ENCODE measurements at regions not wholly inside any gene's neighbourhood (a gene's known extent, or its start where the extent isn't known, plus 50 kb on each side); places are given as distances from the start of the nearest gene placed in this dataset.

DNA sequence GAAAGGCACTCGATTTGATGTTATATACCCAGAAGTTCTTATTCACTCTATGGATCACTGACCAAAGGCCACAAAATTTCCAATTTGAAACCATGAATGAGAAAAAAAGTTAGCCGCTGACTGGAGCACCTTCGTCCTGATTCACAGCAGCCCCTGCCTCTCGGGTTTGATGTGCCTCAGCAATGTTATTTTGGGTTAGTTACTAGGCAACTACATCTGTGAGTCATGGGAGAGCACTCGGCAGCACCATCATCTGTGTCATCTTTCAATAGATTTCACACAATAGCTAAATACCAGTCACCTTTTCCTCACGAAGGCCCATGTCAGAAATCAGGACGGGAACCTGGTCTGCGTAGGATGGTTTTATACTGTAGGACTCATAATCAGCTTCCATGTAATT is 269.2 kb downstream of the ZBBX start:
- no peaks in the 10 kb centered on the region for H3K4me1 ChIP-seq (replicated peaks)
- TF ChIP-seq POLR2A (IDR thresholded peaks at IDR 0.05) (no peak), POLR2AphosphoS5 (IDR thresholded peaks at IDR 0.05) (no peak)
- TF ChIP-seq, protein P1, sequence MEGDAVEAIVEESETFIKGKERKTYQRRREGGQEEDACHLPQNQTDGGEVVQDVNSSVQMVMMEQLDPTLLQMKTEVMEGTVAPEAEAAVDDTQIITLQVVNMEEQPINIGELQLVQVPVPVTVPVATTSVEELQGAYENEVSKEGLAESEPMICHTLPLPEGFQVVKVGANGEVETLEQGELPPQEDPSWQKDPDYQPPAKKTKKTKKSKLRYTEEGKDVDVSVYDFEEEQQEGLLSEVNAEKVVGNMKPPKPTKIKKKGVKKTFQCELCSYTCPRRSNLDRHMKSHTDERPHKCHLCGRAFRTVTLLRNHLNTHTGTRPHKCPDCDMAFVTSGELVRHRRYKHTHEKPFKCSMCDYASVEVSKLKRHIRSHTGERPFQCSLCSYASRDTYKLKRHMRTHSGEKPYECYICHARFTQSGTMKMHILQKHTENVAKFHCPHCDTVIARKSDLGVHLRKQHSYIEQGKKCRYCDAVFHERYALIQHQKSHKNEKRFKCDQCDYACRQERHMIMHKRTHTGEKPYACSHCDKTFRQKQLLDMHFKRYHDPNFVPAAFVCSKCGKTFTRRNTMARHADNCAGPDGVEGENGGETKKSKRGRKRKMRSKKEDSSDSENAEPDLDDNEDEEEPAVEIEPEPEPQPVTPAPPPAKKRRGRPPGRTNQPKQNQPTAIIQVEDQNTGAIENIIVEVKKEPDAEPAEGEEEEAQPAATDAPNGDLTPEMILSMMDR (IDR thresholded peaks at IDR 0.05) = no peak
- intact Hi-C loops (cut with DNase I) = no loop called here
- no peak overlapping the region for H3K4me3 ChIP-seq
- WGBS = 72% methylated on average over 8 of the region's 8 CpGs
- no peaks in the 10 kb centered on the region for H3K36me3 ChIP-seq
- H3K27me3 ChIP-seq (replicated peaks; ENCODE audit: insufficient read depth) = no peaks in the 10 kb centered on the region
- H3K9me3 ChIP-seq = no peaks in the 10 kb centered on the region
- no peak overlapping the region for H3K27ac ChIP-seq
- no peak for DNase-seq (ENCODE audit: low spot score)

DNA sequence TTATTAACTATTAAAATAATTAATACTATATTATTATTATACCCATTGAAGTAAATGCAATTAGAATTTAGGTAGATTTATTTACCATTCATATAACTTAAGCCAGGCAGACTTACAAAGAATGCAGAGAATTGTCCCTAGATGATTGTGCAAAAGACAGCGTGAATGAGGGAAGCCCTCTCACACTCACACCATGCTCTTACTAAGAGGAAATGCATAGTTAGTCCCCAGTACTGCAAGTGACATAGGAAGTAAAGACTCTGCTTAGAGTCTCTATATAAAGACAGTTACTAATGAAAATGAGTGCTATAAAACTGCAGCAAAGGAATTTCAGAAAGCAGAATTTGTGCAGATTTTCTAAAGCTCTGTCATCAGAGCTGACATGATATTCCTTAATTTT is 270.4 kb downstream of the ZBBX start:
- Histone ChIP-seq H3K36me3 (no peaks in the 10 kb centered on the region), H3K27me3 (replicated peaks; ENCODE audit: insufficient read depth) (no peaks in the 10 kb centered on the region), H3K4me3 (no peak overlapping the region), H3K9me3 (no peaks in the 10 kb centered on the region), H3K4me1 (replicated peaks) (no peaks in the 10 kb centered on the region), H3K27ac (no peak overlapping the region)
- no peak for DNase-seq (ENCODE audit: low spot score)
- intact Hi-C loops (cut with DNase I) = no loop called here
- WGBS = 93% methylated on average over 1 of the region's 1 CpG
- TF ChIP-seq POLR2AphosphoS5 (IDR thresholded peaks at IDR 0.05) (no peak), POLR2A (IDR thresholded peaks at IDR 0.05) (no peak)
- TF ChIP-seq, protein P1 (IDR thresholded peaks at IDR 0.05) = no peak

DNA sequence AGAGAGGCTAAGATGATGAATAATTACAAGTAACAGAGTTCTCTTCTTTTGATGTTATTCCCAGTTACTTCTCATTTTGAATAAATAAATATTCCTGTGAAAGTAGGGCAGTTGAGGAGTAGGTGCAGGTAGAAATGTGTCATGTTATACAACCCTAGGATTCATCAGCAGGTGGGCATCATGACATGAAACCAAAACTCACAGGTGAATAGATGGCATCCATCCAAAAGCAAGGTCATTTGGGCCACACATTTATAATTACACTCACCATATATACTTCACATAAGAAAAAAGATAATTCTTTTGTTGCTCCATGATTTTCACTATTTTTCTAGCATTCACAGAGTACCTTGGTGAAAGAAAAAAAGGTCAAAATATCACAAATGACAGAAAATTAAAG is 273.6 kb downstream of the ZBBX start:
- no peaks in the 10 kb centered on the region for H3K9me3 ChIP-seq
- no peaks in the 10 kb centered on the region for H3K4me1 ChIP-seq (replicated peaks)
- intact Hi-C loops (cut with DNase I) = no loop called here
- H3K27ac ChIP-seq = no peak overlapping the region
- H3K27me3 ChIP-seq (replicated peaks; ENCODE audit: insufficient read depth) = no peaks in the 10 kb centered on the region
- H3K4me3 ChIP-seq = no peak overlapping the region
- TF ChIP-seq, protein P1 (IDR thresholded peaks at IDR 0.05) = no peak
- TF ChIP-seq POLR2A (IDR thresholded peaks at IDR 0.05) = no peak
- no peak for TF ChIP-seq POLR2AphosphoS5 (IDR thresholded peaks at IDR 0.05)
- no peaks in the 10 kb centered on the region for H3K36me3 ChIP-seq
- no peak for DNase-seq (ENCODE audit: low spot score)

DNA sequence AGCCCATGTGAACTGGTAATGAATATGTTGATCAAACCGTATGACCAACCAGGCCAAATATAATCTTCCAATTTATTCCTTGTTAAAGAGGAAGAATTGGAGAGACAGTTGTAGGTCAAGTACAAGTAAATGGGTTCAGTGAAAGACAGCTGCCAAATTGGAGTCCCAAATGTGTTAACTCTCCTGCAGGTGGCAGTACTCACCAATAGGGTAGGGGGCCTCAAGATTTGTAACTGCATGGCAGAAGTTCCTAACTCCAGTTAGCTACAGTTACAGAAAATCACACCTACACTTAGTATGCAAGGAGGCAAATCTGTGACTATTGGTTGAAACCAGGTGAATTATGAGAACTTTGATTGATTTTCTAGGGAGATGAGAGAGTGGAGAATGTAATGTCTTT is 278.0 kb downstream of the ZBBX start:
- Histone ChIP-seq H3K27ac (no peak overlapping the region), H3K27me3 (replicated peaks; ENCODE audit: insufficient read depth) (no peaks in the 10 kb centered on the region), H3K4me1 (replicated peaks) (no peaks in the 10 kb centered on the region), H3K9me3 (no peaks in the 10 kb centered on the region), H3K36me3 (no peaks in the 10 kb centered on the region), H3K4me3 (no peak overlapping the region)
- 93% methylated on average over 1 of the region's 1 CpG for WGBS
- no peak for DNase-seq (ENCODE audit: low spot score)
- TF ChIP-seq POLR2AphosphoS5 (IDR thresholded peaks at IDR 0.05) = no peak
- TF ChIP-seq, protein P1 (IDR thresholded peaks at IDR 0.05) = no peak
- TF ChIP-seq POLR2A (IDR thresholded peaks at IDR 0.05) = no peak
- intact Hi-C loops (cut with DNase I) = no loop called here

DNA sequence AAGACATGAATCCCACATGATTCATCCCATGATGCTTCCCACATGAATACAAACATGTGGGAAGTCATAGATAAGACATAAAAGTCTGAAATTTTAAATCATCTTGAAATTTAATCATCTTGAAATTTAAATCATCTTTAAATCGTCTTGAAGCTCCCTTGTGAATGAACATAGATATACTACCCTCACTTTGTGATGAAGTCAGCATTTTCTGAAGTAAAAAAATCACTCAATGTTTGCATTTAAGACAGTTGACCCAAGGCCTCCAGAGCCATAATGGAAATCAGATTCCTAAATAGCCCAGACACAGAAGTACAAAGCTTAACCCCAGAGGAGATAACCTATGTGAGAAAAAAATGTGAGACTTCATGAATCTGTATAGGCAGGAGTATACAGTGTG is 279.4 kb downstream of the ZBBX start:
- DNase-seq (ENCODE audit: low spot score) = no peak
- Histone ChIP-seq H3K27me3 (replicated peaks; ENCODE audit: insufficient read depth) (no peaks in the 10 kb centered on the region), H3K36me3 (no peaks in the 10 kb centered on the region), H3K4me1 (replicated peaks) (no peaks in the 10 kb centered on the region), H3K27ac (no peak overlapping the region), H3K9me3 (no peaks in the 10 kb centered on the region), H3K4me3 (no peak overlapping the region)
- 73% methylated on average over 1 of the region's 1 CpG for WGBS
- TF ChIP-seq POLR2A (IDR thresholded peaks at IDR 0.05) (no peak), POLR2AphosphoS5 (IDR thresholded peaks at IDR 0.05) (no peak)
- TF ChIP-seq, protein P1 (IDR thresholded peaks at IDR 0.05) = no peak
- intact Hi-C loops (cut with DNase I) = no loop called here

Data from prostate gland (tissue), 2 donors.